ENCODE measurements at regions not wholly inside any gene's neighbourhood (a gene's known extent, or its start where the extent isn't known, plus 50 kb on each side); places are given as distances from the start of the nearest gene placed in this dataset.

DNA sequence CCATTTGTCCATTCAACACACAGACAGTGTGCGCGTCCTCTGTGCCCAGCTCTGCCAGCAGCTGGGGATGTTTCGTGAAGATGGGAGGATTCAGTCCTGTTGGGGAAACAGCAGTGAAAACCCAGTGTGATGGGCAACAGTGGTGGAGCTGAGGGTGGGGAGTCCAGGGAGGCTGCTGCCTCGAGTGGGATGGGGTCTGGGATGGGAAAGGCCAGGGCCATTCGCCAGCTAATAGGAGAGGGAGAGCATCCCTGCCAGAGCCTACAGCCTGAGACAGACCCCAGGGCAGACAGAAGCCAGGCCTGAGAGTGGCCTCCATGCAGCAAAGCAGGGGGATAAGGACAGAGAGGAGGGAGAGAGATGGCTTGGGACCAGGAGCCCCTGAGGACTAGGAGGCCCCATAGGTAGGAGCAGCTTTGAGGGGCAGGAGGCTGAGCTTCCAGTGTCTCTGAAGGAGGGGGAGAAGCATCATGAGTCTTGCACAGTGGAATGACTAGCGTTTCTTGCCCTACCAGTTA, 252.6 kb downstream of the NPHP4 start:
- intact Hi-C loops (cut with DNase I), result no loop called here
- Histone ChIP-seq H3K9me3 (no peaks in the 10 kb centered on the region), H3K27me3 (replicated peaks; ENCODE audit: insufficient read depth) (no peaks in the 10 kb centered on the region), H3K27ac (no peak overlapping the region), H3K4me1 (replicated peaks) (no peaks in the 10 kb centered on the region), H3K4me3 (no peak overlapping the region), H3K36me3 (no peaks in the 10 kb centered on the region)
- TF ChIP-seq, protein P1, sequence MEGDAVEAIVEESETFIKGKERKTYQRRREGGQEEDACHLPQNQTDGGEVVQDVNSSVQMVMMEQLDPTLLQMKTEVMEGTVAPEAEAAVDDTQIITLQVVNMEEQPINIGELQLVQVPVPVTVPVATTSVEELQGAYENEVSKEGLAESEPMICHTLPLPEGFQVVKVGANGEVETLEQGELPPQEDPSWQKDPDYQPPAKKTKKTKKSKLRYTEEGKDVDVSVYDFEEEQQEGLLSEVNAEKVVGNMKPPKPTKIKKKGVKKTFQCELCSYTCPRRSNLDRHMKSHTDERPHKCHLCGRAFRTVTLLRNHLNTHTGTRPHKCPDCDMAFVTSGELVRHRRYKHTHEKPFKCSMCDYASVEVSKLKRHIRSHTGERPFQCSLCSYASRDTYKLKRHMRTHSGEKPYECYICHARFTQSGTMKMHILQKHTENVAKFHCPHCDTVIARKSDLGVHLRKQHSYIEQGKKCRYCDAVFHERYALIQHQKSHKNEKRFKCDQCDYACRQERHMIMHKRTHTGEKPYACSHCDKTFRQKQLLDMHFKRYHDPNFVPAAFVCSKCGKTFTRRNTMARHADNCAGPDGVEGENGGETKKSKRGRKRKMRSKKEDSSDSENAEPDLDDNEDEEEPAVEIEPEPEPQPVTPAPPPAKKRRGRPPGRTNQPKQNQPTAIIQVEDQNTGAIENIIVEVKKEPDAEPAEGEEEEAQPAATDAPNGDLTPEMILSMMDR (IDR thresholded peaks at IDR 0.05), result no peak
- no peak for TF ChIP-seq POLR2AphosphoS5 (IDR thresholded peaks at IDR 0.05)
- no peak for TF ChIP-seq POLR2A (IDR thresholded peaks at IDR 0.05)
- 71% methylated on average over 6 of the region's 6 CpGs for WGBS
- no peak for DNase-seq (ENCODE audit: low spot score)

DNA sequence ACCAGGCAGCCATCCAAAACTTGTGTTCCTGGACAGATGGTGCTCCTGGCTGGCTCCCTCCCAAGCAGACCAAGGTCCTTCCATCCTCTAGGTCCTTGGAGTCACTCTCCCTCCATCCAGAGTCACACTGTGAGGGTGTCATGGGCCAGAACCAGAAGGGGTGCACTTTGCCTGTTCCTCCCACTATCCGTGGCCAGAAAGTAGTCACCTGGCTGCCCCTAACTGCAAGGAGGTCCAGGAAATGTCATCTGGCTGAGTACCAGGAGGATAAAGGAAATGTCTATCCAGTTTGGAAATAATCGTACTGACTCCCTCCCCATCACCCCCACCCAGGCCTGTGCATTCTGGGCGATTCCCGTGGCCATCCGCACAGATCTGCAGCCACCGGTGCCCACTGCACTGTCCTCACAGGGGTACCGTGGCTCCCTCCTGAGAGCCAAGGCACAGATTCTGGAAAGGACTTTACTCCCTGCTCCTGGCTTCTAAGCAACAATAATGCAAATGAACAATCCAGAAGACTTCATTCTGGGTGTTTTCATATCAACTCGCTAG, 253.2 kb downstream of the NPHP4 start:
- WGBS, result 95% methylated on average over 8 of the region's 8 CpGs
- no peak for TF ChIP-seq POLR2A (IDR thresholded peaks at IDR 0.05)
- no peak for TF ChIP-seq POLR2AphosphoS5 (IDR thresholded peaks at IDR 0.05)
- TF ChIP-seq, protein P1 (IDR thresholded peaks at IDR 0.05), result no peak
- Histone ChIP-seq H3K9me3 (no peaks in the 10 kb centered on the region), H3K36me3 (no peaks in the 10 kb centered on the region), H3K4me1 (replicated peaks) (no peaks in the 10 kb centered on the region), H3K27me3 (replicated peaks; ENCODE audit: insufficient read depth) (no peaks in the 10 kb centered on the region), H3K4me3 (no peak overlapping the region), H3K27ac (no peak overlapping the region)
- no peak for DNase-seq (ENCODE audit: low spot score)
- intact Hi-C loops (cut with DNase I), result no loop called here

DNA sequence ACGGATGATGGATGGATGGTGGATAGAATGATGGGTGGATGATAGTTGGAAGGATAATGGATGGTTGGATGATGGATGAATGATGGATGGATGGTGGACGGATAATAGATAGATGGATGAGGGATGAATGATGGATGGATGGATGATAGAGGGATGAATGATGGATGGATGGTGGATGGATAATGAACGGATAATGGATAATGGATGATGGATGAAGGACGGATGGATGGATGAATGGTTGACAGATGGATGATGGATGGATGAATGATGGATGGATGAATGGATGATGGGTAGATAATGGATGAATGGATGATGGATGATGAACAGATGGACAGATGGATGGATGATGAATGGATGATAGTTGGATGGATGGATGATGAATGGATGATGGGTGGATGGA, 255.1 kb downstream of the NPHP4 start:
- WGBS, result 96% methylated on average over 4 of the region's 4 CpGs
- intact Hi-C loops (cut with DNase I), result no loop called here
- TF ChIP-seq POLR2AphosphoS5 (IDR thresholded peaks at IDR 0.05), result no peak
- TF ChIP-seq, protein P1 (IDR thresholded peaks at IDR 0.05), result no peak
- TF ChIP-seq POLR2A (IDR thresholded peaks at IDR 0.05), result no peak

DNA sequence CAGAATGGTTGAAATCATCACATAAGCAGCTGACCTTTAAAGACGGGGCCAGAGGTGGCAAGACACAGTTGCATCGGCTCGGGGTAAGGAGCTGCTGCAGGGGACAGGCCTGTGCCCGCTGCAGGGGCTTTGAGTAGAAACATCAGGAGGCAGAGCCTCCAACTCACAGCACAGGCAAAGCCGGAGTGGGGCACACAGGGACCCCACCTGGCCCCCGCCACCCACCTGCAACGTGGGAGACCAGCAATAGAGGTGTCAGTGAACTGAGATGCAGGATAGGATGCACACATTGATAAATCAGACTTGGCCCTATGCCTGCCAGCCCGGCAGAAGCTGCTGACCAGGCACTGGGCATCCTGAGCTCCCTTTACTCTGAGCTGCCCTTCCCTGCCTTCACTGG, 257.2 kb downstream of the NPHP4 start:
- TF ChIP-seq POLR2AphosphoS5 (IDR thresholded peaks at IDR 0.05) (no peak), POLR2A (IDR thresholded peaks at IDR 0.05) (no peak)
- TF ChIP-seq, protein P1 (IDR thresholded peaks at IDR 0.05), result no peak
- no peak for DNase-seq (ENCODE audit: low spot score)
- intact Hi-C loops (cut with DNase I), result no loop called here

More for the DNA sequence above, 255.1 kb downstream of the NPHP4 start:
- no peak for DNase-seq (ENCODE audit: low spot score)
- Histone ChIP-seq H3K9me3 (no peaks in the 10 kb centered on the region), H3K4me1 (replicated peaks) (no peaks in the 10 kb centered on the region), H3K4me3 (no peak overlapping the region), H3K27me3 (replicated peaks; ENCODE audit: insufficient read depth) (no peaks in the 10 kb centered on the region), H3K27ac (no peak overlapping the region), H3K36me3 (no peaks in the 10 kb centered on the region)

DNA sequence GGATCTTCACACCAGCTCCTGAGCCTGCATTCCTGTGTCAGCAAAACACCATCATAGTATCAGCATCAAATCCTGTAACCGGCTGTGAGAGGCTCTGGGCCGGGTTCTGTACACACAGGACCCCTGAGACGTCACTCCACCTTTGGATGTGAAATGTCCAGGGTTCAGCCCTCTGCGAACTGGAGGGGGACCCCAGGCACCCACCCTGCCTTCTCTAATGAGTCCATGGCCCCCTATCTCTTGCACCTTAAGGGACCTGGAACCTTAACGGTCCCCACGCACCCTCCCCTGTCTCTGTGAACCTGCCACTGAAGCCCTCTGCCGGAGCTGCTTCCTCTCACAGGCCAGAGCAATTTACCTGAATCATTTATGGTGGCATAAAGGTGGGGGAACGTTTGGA, 257.8 kb downstream of the NPHP4 start:
- Histone ChIP-seq H3K27me3 (replicated peaks; ENCODE audit: insufficient read depth) (no peaks in the 10 kb centered on the region), H3K9me3 (no peaks in the 10 kb centered on the region), H3K27ac (no peak overlapping the region), H3K36me3 (no peaks in the 10 kb centered on the region), H3K4me3 (no peak overlapping the region), H3K4me1 (replicated peaks) (no peaks in the 10 kb centered on the region)
- intact Hi-C loops (cut with DNase I), result no loop called here
- no peak for DNase-seq (ENCODE audit: low spot score)
- TF ChIP-seq POLR2AphosphoS5 (IDR thresholded peaks at IDR 0.05) (no peak), POLR2A (IDR thresholded peaks at IDR 0.05) (no peak)
- TF ChIP-seq, protein P1 (IDR thresholded peaks at IDR 0.05), result no peak
- 78% methylated on average over 8 of the region's 8 CpGs for WGBS

More for the DNA sequence above, 257.2 kb downstream of the NPHP4 start:
- WGBS, result 72% methylated on average over 8 of the region's 8 CpGs
- H3K27me3 ChIP-seq (replicated peaks; ENCODE audit: insufficient read depth), result no peaks in the 10 kb centered on the region
- H3K4me3 ChIP-seq, result no peak overlapping the region
- no peaks in the 10 kb centered on the region for H3K4me1 ChIP-seq (replicated peaks)
- no peaks in the 10 kb centered on the region for H3K9me3 ChIP-seq
- no peaks in the 10 kb centered on the region for H3K36me3 ChIP-seq
- no peak overlapping the region for H3K27ac ChIP-seq

All from prostate gland (tissue), 2 donors.